OCI-LY1 (cell line): ENCODE measurements at regions not wholly inside any gene's neighbourhood (a gene's known extent, or its start where the extent isn't known, plus 50 kb on each side); places are given as distances from the start of the nearest gene placed in this dataset.

ENCODE experiments used
- H2AFZ ChIP-seq: fragments of 200-600 bp; sonication (generic), shearing (Covaris generic); 2 replicates; pipeline ENCODE4 v1.6.0; 2014; ENCODE audit warnings: antibody characterized with exemption, mild to moderate bottlenecking, low read length
- H3F3A ChIP-seq: fragments of 200-600 bp; sonication (generic), shearing (Covaris generic); 2 replicates; pipeline ENCODE4 v1.6.0; 2014; ENCODE audit warnings: mild to moderate bottlenecking, antibody characterized with exemption, low read length, moderate library complexity; ENCODE audit not compliant: insufficient read depth
- H3K27ac ChIP-seq: fragments of 200-600 bp; sonication (generic); 2 replicates; pipeline ENCODE4 v1.5.1; 2014; ENCODE audit warnings: low read length, mixed run types, mild to moderate bottlenecking, low read depth; ENCODE audit not compliant: poor library complexity, severe bottlenecking
- H3K27me3 ChIP-seq: fragments of 200-600 bp; sonication (generic); 2 replicates; pipeline ENCODE4 v1.6.0; 2014; ENCODE audit warnings: antibody characterized with exemption, mild to moderate bottlenecking, low read length, moderate library complexity; ENCODE audit not compliant: insufficient read depth
- H3K36me3 ChIP-seq: fragments of 200-600 bp; sonication (generic); 2 replicates; pipeline ENCODE4 v1.6.1; 2014; ENCODE audit warnings: mild to moderate bottlenecking, antibody characterized with exemption, low read length, moderate library complexity, mixed read lengths; ENCODE audit not compliant: insufficient read depth
- H3K4me1 ChIP-seq: fragments of 200-600 bp; sonication (generic); 2 replicates; pipeline ENCODE4 v1.5.1; 2014; ENCODE audit warnings: mild to moderate bottlenecking, low read length, moderate library complexity; ENCODE audit not compliant: insufficient read depth, severe bottlenecking
- H3K4me2 ChIP-seq: fragments of 200-600 bp; sonication (generic), shearing (Covaris generic); 2 replicates; pipeline ENCODE4 v1.6.1; 2014; ENCODE audit warnings: low read length
- H3K4me3 ChIP-seq: fragments of 200-600 bp; sonication (generic); 2 replicates; pipeline ENCODE4 v1.5.1; 2014; ENCODE audit warnings: low read length, low read depth, mild to moderate bottlenecking, mixed read lengths; ENCODE audit not compliant: poor library complexity, severe bottlenecking
- H3K79me2 ChIP-seq: fragments of 200-600 bp; shearing (Covaris generic); 2 replicates; pipeline ENCODE4 v1.6.1; 2016; ENCODE audit warnings: mixed run types, low read length, mixed read lengths; ENCODE audit not compliant: insufficient read depth
- H3K9ac ChIP-seq: fragments of 200-600 bp; sonication (generic), shearing (Covaris generic); 2 replicates; pipeline ENCODE4 v1.6.1; 2014; ENCODE audit warnings: mild to moderate bottlenecking, low read length, mixed read lengths
- H3K9me2 ChIP-seq: fragments of 200-600 bp; sonication (generic), shearing (Covaris generic); 2 replicates; pipeline ENCODE4 v1.6.1; 2014; ENCODE audit warnings: low read depth, mild to moderate bottlenecking, low read length, mixed read lengths
- H3K9me3 ChIP-seq: fragments of 200-600 bp; shearing (Covaris generic); 2 replicates; pipeline ENCODE4 v1.6.1; 2014; ENCODE audit warnings: low read length, mixed read lengths
- H4K20me1 ChIP-seq: fragments of 200-600 bp; sonication (generic), shearing (Covaris generic); 2 replicates; pipeline ENCODE4 v1.6.0; 2016; ENCODE audit warnings: mild to moderate bottlenecking, low read length; ENCODE audit not compliant: insufficient read depth
- CTCF ChIP-seq: fragments of 200-600 bp; sonication (generic), shearing (Covaris generic); IDR thresholded peaks from 2 replicates; pipeline ENCODE4 v1.5.1; 2017; ENCODE audit warnings: mild to moderate bottlenecking, antibody characterized with exemption, low read length, moderate library complexity, mixed read lengths
- EZH2 ChIP-seq: fragments of 200-600 bp; sonication (generic), shearing (Covaris generic); IDR thresholded peaks from 2 replicates; pipeline ENCODE4 v1.8.0; 2017; ENCODE audit warnings: borderline replicate concordance, mixed run types, mild to moderate bottlenecking, antibody characterized with exemption, low read length, moderate library complexity, mixed read lengths

GRCh38 chr21:17250778-17251241 is 262.0 kb upstream of the CXADR start:
- H3K9me3 ChIP-seq: no peaks in the 10 kb centered on the region
- H2AFZ ChIP-seq: no peak overlapping the region
- H3K4me1 ChIP-seq: no peaks in the 10 kb centered on the region
- H3K9ac ChIP-seq: no peak overlapping the region
- no peaks in the 10 kb centered on the region for H3K27me3 ChIP-seq
- TF ChIP-seq EZH2: no peak
- no peak for TF ChIP-seq CTCF
- H4K20me1 ChIP-seq: no peaks in the 10 kb centered on the region
- H3K4me3 ChIP-seq: no peak overlapping the region
- H3K4me2 ChIP-seq: no peak overlapping the region
- no peaks in the 10 kb centered on the region for H3K9me2 ChIP-seq
- no peaks in the 10 kb centered on the region for H3K36me3 ChIP-seq
- no peak overlapping the region for H3K27ac ChIP-seq
- no peaks in the 10 kb centered on the region for H3K79me2 ChIP-seq
- no peaks in the 10 kb centered on the region for H3F3A ChIP-seq

- Histone ChIP-seq H3F3A (no peaks in the 10 kb centered on the region), H3K9me3 (no peaks in the 10 kb centered on the region), H3K4me2 (no peak overlapping the region), H3K36me3 (no peaks in the 10 kb centered on the region), H3K79me2 (no peaks in the 10 kb centered on the region), H4K20me1 (no peaks in the 10 kb centered on the region), H3K9ac (no peak overlapping the region), H3K9me2 (no peaks in the 10 kb centered on the region), H2AFZ (no peak overlapping the region), H3K27me3 (no peaks in the 10 kb centered on the region), H3K27ac (no peak overlapping the region), H3K4me1 (no peaks in the 10 kb centered on the region), H3K4me3 (no peak overlapping the region)
- TF ChIP-seq EZH2 (no peak), CTCF (no peak)
These were observed 255.1 kb upstream of the CXADR start for GRCh38 chr21:17257784-17258183.

- Histone ChIP-seq H3K36me3 (no peaks in the 10 kb centered on the region), H3K9ac (no peak overlapping the region), H3K4me2 (no peak overlapping the region), H3K27ac (no peak overlapping the region), H3K4me3 (no peak overlapping the region), H3K27me3 (no peaks in the 10 kb centered on the region), H3K4me1 (no peaks in the 10 kb centered on the region), H3K9me3 (no peaks in the 10 kb centered on the region), H3K79me2 (no peaks in the 10 kb centered on the region), H3K9me2 (no peaks in the 10 kb centered on the region), H4K20me1 (no peaks in the 10 kb centered on the region), H2AFZ (no peak overlapping the region), H3F3A (no peaks in the 10 kb centered on the region)
- TF ChIP-seq EZH2 (no peak), CTCF (no peak)
These were observed 248.7 kb upstream of the CXADR start for GRCh38 chr21:17264182-17264581.
